Adipocyte (in vitro differentiated cells): ENCODE measurements at regions not wholly inside any gene's neighbourhood (a gene's known extent, or its start where the extent isn't known, plus 50 kb on each side); places are given as distances from the start of the nearest gene placed in this dataset.
A peak's percentile ranks its signal among the peaks of the same experiment; 100 is the strongest.

Experiments used
- DNase-seq: peaks from one replicate; pipeline ENCODE4 v3.0.0-alpha.2; 2015; ENCODE audit warnings: low read depth
- H3K27me3 ChIP-seq: replicated peaks from 2 replicates; pipeline ENCODE4 v1.7.0; 2013; ENCODE audit warnings: mild to moderate bottlenecking, low read length, moderate library complexity; ENCODE audit not compliant: control insufficient read depth, insufficient read depth
- H3K36me3 ChIP-seq: 2 replicates; pipeline ENCODE4 v1.7.0; 2013; ENCODE audit warnings: low read length, mild to moderate bottlenecking, moderate library complexity; ENCODE audit not compliant: control insufficient read depth, insufficient read depth, severe bottlenecking
- H3K4me1 ChIP-seq: 2 replicates; pipeline ENCODE4 v1.7.0; 2013; ENCODE audit warnings: mild to moderate bottlenecking, low read length, moderate library complexity; ENCODE audit not compliant: control insufficient read depth, insufficient read depth
- H3K4me3 ChIP-seq: 2 replicates; pipeline ENCODE4 v1.7.0; 2013; ENCODE audit warnings: mild to moderate bottlenecking, low read length, moderate library complexity
- H3K9ac ChIP-seq: 2 replicates; pipeline ENCODE4 v1.7.0; 2013; ENCODE audit warnings: mild to moderate bottlenecking, low read length, moderate library complexity
- H3K9me3 ChIP-seq: 2 replicates; pipeline ENCODE4 v1.7.0; 2013; ENCODE audit warnings: mild to moderate bottlenecking, low read length, moderate library complexity; ENCODE audit not compliant: control insufficient read depth

DNA sequence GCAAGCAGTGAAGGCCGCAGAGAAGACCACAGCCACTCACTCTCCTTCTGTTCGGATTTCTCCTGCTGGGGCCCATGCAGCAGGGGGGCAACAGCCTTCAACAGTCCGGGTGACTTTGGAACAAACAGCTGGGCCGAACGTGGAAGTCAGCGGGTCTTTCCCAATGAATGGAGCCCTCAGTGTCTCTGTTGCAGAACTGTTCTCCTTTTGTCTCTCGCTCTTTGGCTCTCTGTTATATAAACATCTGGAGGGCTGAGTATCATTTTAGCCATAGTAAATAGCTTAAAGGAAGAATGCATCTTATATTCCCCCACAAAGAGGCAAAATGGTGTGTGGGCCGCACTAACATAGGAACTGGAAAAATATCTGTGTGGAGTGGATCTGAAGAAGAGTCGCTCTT is 136.7 kb upstream of the RALGAPA2 start:
- Histone ChIP-seq H3K9me3 (no peaks in the 10 kb centered on the region), H3K27me3 (peaks cover 23% of the 10 kb centered on the region), H3K4me1 (no peaks in the 10 kb centered on the region), H3K9ac (no peak overlapping the region), H3K36me3 (no peaks in the 10 kb centered on the region), H3K4me3 (no peak overlapping the region)
- no peak for DNase-seq

DNA sequence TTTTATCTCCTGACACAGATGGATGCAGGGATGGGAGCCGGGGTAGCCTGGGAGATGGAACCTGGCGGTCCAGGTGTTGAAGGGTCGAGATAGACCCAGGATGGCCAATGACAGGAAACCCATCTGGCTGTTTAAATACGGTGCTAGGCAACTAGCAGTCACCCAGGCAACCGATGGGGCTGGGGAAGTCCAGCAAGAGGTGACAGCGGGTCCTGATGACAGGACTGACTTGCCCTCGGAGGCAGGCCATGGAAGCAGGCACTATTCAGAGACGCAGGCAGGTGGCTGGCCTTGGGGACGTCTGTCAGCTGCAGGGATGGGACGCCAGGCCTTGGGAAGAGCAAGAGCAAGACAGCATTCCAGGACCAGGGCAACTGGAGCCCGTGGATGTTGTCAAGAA is 135.4 kb upstream of the RALGAPA2 start:
- no peak overlapping the region for H3K4me3 ChIP-seq
- no peak overlapping the region for H3K9ac ChIP-seq
- H3K36me3 ChIP-seq, result no peaks in the 10 kb centered on the region
- H3K4me1 ChIP-seq, result no peaks in the 10 kb centered on the region
- no peaks in the 10 kb centered on the region for H3K9me3 ChIP-seq
- no peak for DNase-seq
- H3K27me3 ChIP-seq, result peaks cover 13% of the 10 kb centered on the region

DNA sequence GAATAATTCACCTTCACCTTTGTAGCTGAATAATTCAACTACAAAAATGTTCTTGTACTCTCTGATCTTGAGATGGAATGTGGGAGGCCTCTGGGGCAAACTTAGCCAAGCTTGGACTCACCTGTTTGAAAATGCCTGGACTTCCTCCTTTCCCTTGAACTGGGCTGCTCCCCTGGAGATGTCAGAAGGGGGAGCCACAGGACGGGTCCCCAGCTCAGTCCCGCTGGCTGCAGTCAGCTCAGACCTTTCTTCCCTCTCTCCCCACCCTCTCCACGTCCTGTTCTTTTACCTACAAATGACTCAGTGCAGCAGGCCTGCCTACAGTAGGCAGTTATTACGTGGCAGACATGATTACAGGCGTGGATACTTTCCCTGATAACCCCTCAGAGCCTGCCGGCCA is 131.5 kb upstream of the RALGAPA2 start:
- no peak overlapping the region for H3K4me3 ChIP-seq
- no peak overlapping the region for H3K9ac ChIP-seq
- no peaks in the 10 kb centered on the region for H3K9me3 ChIP-seq
- no peak for DNase-seq
- peaks cover 6% of the 10 kb centered on the region for H3K4me1 ChIP-seq
- peaks cover 13% of the 10 kb centered on the region for H3K27me3 ChIP-seq
- no peaks in the 10 kb centered on the region for H3K36me3 ChIP-seq

DNA sequence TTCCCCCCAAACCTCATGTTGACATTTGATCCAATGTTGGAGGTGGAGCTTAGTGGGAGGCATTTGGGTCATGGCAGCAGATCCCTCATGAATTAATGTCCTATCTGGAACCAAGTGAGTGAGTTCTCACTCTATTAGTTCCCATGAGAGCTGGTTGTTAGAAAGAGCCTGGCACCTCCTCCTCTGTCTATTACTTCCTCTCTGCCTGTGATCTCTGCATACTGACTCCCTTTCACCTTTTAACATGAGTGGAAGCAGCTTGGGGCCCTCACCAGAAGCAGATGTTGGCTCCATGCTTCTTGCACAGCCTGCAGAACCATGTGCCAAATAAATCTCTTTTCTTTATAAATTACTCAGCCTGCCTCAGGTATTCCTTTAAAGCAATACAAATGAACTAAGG is 127.3 kb upstream of the RALGAPA2 start:
- Histone ChIP-seq H3K36me3 (no peaks in the 10 kb centered on the region), H3K4me1 (peaks cover 9% of the 10 kb centered on the region), H3K4me3 (no peak overlapping the region), H3K9ac (no peak overlapping the region), H3K27me3 (peaks cover 14% of the 10 kb centered on the region), H3K9me3 (no peaks in the 10 kb centered on the region)
- no peak for DNase-seq

DNA sequence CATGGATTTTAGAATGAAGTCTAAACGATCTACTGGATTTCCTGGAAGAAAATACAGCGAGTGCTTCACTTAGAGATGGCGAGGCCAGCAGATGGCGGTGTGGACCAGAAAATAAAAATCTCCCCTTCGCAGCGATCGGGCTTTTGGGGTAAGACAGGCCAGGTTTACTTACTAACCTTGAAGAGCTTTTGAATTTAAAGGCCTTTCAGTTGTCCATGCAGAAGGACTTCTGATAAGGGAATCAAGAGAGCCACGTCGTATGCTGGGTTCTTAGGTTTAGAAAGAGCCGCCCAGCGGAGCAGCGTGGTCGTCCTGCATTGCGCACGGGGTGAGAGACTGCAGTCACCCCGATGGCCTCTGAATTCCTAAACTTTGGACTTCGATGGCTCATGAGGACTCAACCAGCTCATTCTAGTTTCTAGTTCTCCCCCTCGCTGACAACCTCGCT is 125.2 kb upstream of the RALGAPA2 start:
- H3K36me3 ChIP-seq, result no peaks in the 10 kb centered on the region
- no peak overlapping the region for H3K9ac ChIP-seq
- H3K27me3 ChIP-seq, result peaks cover 32% of the 10 kb centered on the region
- peak; percentile 65 for DNase-seq
- H3K4me3 ChIP-seq, result no peak overlapping the region
- H3K4me1 ChIP-seq, result peaks cover 9% of the 10 kb centered on the region
- no peaks in the 10 kb centered on the region for H3K9me3 ChIP-seq

DNA sequence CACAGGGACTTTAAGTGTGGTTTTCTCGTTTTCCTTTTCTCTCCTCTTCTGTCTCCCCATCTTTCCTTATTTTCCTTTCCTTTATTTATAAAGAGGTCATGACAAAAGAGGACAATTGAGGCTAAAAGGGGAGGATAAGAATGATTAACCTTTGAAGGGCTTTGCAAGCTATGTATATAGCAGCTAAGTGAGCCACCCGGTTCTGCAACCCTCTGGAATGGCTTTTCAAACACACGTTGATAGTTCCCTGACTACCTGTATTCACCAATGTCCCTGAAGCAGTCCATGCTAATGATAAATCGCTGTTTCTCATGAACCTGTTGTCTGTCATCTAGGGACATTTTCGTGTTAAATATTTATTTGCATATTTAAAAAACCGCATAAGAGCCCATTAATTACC is 124.4 kb upstream of the RALGAPA2 start:
- Histone ChIP-seq H3K27me3 (peaks cover 39% of the 10 kb centered on the region), H3K9me3 (no peaks in the 10 kb centered on the region), H3K4me1 (peaks cover 9% of the 10 kb centered on the region), H3K36me3 (no peaks in the 10 kb centered on the region), H3K9ac (no peak overlapping the region), H3K4me3 (no peak overlapping the region)
- no peak for DNase-seq

DNA sequence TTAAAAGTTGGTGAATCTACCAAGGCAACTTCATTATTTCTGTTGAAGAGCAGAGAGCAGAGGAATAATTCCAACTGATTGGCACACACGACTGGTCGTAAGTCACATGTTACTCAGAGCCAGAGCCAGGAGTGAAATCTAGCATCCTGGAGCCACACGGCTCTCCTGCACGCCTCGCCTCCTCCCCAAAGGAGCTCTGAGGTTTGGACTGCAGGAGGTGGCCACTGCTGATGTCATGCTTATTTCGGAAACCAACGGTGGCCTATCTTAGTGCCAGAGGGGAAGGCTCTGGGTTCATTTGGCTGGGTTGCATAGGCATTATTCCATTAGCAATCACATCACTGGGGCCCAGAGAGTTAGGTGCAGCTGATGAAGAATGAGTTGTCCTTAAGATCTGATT is 123.5 kb upstream of the RALGAPA2 start:
- DNase-seq, result no peak

DNA sequence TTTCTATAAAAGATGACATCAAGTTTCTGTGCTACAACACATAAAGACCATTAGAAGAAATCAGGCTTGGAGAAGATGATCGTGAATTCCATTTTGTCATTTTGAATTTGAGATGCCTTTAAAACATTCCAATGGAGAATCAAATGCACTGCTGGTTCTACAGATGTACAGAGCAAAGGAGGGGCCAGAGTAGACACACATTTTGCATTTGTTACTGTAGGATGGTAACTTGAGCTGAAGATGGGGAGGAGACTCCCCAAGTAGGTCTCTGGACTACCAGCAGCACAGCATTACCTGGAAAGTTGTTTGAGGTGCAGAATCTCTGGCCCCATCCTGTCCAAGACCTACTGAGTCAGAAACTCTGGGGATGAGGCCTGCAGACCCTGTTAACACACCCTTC is 121.6 kb upstream of the RALGAPA2 start:
- no peak overlapping the region for H3K4me3 ChIP-seq
- H3K9ac ChIP-seq, result no peak overlapping the region
- no peaks in the 10 kb centered on the region for H3K9me3 ChIP-seq
- H3K4me1 ChIP-seq, result peaks cover 3% of the 10 kb centered on the region
- no peaks in the 10 kb centered on the region for H3K36me3 ChIP-seq
- peaks cover 45% of the 10 kb centered on the region for H3K27me3 ChIP-seq
- DNase-seq, result no peak

More for the DNA sequence above, 123.5 kb upstream of the RALGAPA2 start:
- Histone ChIP-seq H3K36me3 (no peaks in the 10 kb centered on the region), H3K9ac (no peak overlapping the region), H3K4me3 (no peak overlapping the region), H3K4me1 (peaks cover 7% of the 10 kb centered on the region), H3K9me3 (no peaks in the 10 kb centered on the region), H3K27me3 (peaks cover 48% of the 10 kb centered on the region)

DNA sequence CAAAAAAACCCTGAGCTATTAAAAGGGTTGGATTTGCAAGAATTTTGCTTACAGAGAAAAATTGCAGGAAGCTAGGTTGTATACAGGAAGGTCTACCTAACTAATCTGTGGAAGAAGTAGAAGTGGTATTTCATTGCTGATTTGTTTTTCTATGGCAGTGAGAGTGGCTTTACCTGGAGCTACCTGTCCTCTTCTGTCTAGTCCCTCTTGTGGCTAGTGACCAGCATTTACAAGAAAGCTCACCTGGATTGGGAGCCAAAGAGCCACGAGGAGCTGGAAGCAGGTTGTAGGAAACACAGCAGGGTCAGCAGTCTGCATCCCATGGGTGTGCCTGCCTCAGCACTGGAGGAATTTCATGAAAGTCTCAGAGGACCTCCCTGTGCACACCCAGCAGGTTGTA is 120.3 kb upstream of the RALGAPA2 start:
- H3K27me3 ChIP-seq, result peaks cover 45% of the 10 kb centered on the region
- H3K9me3 ChIP-seq, result no peaks in the 10 kb centered on the region
- DNase-seq, result no peak
- no peaks in the 10 kb centered on the region for H3K36me3 ChIP-seq
- no peak overlapping the region for H3K9ac ChIP-seq
- no peak overlapping the region for H3K4me3 ChIP-seq
- H3K4me1 ChIP-seq, result peaks cover 1% of the 10 kb centered on the region

DNA sequence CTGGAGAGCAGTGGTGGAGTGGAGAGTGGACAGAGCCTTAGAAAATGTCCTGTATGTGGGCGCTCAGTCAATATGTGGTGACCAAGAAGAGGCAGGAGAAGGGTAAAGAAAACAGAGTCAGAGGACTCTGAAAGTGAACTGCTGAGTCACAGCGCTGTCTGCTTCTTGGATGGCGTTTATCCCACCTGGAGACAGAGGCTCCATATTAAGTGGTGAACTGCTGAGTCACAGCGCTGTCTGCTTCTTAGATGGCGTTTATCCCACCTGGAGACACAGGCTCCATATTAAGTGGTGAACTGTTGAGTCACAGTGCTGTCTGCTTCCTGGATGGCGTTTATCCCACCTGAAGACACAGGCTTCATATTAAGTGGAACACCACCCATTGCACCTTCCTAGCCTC is 119.3 kb upstream of the RALGAPA2 start:
- Histone ChIP-seq H3K27me3 (peaks cover 51% of the 10 kb centered on the region), H3K36me3 (no peaks in the 10 kb centered on the region), H3K9ac (no peak overlapping the region), H3K4me1 (no peaks in the 10 kb centered on the region), H3K4me3 (no peak overlapping the region), H3K9me3 (no peaks in the 10 kb centered on the region)
- DNase-seq, result no peak

DNA sequence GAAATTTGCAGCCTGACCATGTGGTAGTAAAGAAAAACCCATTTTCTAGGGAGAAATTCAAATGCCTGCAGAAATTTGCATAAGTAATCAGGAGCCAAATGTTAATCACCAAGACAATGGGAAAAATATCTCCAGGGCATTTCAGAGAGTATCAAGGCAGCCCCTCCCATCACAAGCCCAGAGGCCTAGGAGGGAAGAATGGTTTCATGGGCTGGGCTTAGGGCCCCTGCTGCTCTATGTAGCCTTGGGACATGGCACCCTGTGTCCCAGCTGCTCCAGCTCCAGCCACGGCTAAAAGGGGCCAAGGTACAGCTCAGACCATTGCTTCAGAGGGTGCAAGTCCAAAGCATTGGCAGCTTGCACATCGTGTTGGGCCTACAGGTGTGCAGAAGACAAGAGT is 117.2 kb upstream of the RALGAPA2 start:
- no peak overlapping the region for H3K9ac ChIP-seq
- no peaks in the 10 kb centered on the region for H3K9me3 ChIP-seq
- H3K27me3 ChIP-seq, result peaks cover 46% of the 10 kb centered on the region
- no peaks in the 10 kb centered on the region for H3K4me1 ChIP-seq
- no peak for DNase-seq
- no peak overlapping the region for H3K4me3 ChIP-seq
- H3K36me3 ChIP-seq, result no peaks in the 10 kb centered on the region

DNA sequence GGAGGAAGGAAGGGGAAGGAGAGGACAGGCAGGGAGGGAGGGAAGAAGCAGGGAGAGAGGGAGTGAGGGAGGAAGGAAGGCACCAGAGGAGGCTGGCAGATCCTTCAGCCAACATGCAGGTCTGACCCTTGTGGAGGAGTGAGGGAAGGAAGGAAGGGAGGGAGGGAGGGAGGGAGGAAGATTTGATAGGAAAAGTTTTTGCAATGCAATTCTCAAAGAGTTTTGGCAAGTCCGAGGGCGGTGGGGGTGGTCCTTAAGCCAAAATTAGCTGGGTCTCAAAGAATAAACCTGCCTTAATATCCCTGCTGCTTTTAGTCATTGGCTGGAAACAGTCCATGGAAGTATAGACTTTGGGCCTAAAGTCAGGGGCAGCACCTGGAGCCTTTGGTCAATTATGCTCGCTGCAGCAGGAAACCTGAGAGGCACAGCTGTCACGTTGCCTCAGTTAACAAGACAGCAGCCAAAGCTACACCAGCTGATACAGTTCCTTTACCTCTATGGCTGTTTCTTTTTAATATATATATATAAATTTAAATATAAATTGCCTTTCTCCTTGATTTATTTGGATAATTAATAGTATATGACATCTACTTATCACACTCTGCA is 115.7 kb upstream of the RALGAPA2 start:
- Histone ChIP-seq H3K36me3 (no peaks in the 10 kb centered on the region), H3K4me3 (no peak overlapping the region), H3K4me1 (no peaks in the 10 kb centered on the region), H3K9me3 (no peaks in the 10 kb centered on the region), H3K27me3 (peaks cover 40% of the 10 kb centered on the region), H3K9ac (no peak overlapping the region)
- no peak for DNase-seq
